ENCODE measurements at regions not wholly inside any gene's neighbourhood (a gene's known extent, or its start where the extent isn't known, plus 50 kb on each side); places are given as distances from the start of the nearest gene placed in this dataset.

DNA sequence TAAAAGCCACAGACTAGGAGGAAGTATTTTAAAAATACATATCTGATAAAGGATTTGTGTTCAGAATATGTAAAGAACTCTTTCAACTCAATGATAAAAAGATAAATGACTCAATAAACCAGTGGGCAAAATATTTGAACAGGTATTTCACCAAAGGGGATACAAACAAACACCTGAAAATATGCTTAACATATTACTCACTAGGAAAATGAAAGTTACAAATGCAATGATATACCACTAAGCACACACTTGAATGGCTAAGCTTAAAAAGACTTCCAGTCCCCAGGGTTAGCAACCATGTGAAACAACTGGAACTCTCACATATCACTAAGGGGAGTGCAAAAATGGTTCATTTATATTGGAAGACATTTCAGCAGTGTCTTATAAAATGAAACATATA lies 131.6 kb downstream of the SLIT2 start:
- no peak for TF ChIP-seq POLR2AphosphoS5 (IDR thresholded peaks at IDR 0.05; ENCODE audit: low read depth, low read length)
- TF ChIP-seq, protein P1, sequence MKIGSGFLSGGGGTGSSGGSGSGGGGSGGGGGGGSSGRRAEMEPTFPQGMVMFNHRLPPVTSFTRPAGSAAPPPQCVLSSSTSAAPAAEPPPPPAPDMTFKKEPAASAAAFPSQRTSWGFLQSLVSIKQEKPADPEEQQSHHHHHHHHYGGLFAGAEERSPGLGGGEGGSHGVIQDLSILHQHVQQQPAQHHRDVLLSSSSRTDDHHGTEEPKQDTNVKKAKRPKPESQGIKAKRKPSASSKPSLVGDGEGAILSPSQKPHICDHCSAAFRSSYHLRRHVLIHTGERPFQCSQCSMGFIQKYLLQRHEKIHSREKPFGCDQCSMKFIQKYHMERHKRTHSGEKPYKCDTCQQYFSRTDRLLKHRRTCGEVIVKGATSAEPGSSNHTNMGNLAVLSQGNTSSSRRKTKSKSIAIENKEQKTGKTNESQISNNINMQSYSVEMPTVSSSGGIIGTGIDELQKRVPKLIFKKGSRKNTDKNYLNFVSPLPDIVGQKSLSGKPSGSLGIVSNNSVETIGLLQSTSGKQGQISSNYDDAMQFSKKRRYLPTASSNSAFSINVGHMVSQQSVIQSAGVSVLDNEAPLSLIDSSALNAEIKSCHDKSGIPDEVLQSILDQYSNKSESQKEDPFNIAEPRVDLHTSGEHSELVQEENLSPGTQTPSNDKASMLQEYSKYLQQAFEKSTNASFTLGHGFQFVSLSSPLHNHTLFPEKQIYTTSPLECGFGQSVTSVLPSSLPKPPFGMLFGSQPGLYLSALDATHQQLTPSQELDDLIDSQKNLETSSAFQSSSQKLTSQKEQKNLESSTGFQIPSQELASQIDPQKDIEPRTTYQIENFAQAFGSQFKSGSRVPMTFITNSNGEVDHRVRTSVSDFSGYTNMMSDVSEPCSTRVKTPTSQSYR (CRISPR knock-in tag; IDR thresholded peaks at IDR 0.05; ENCODE audit: borderline replicate concordance), result no peak
- TF ChIP-seq CTCF (CRISPR knock-in tag; IDR thresholded peaks at IDR 0.05), result no peak
- TF ChIP-seq ZBTB1 (CRISPR knock-in tag; IDR thresholded peaks at IDR 0.05; ENCODE audit: borderline replicate concordance), result no peak
- TF ChIP-seq, protein P2, sequence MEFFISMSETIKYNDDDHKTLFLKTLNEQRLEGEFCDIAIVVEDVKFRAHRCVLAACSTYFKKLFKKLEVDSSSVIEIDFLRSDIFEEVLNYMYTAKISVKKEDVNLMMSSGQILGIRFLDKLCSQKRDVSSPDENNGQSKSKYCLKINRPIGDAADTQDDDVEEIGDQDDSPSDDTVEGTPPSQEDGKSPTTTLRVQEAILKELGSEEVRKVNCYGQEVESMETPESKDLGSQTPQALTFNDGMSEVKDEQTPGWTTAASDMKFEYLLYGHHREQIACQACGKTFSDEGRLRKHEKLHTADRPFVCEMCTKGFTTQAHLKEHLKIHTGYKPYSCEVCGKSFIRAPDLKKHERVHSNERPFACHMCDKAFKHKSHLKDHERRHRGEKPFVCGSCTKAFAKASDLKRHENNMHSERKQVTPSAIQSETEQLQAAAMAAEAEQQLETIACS (CRISPR knock-in tag; IDR thresholded peaks at IDR 0.05), result no peak
- no peak for TF ChIP-seq U2AF2 (IDR thresholded peaks at IDR 0.05; ENCODE audit: low read depth, low read length)
- no peak for TF ChIP-seq POLR2AphosphoS2 (IDR thresholded peaks at IDR 0.05; ENCODE audit: low read depth, low read length)
- no peak for TF ChIP-seq GABPB1 (CRISPR knock-in tag; IDR thresholded peaks at IDR 0.05)
- TF ChIP-seq SMAD1 (CRISPR knock-in tag; IDR thresholded peaks at IDR 0.05; ENCODE audit: borderline replicate concordance, low read depth), result no peak
- TF ChIP-seq ATF3 (CRISPR knock-in tag; IDR thresholded peaks at IDR 0.05), result no peak
- TF ChIP-seq EZH2 (conservative IDR thresholded peaks at IDR 0.05; ENCODE audit: low read depth, low read length), result no peak
- no peak for TF ChIP-seq SMC3 (IDR thresholded peaks at IDR 0.05; ENCODE audit: low read length)
- no peak for TF ChIP-seq MEIS1 (CRISPR knock-in tag; IDR thresholded peaks at IDR 0.05; ENCODE audit: borderline replicate concordance)
